Mesenchymal stem cell (in vitro differentiated cells and primary cell): ENCODE measurements at regions not wholly inside any gene's neighbourhood (a gene's known extent, or its start where the extent isn't known, plus 50 kb on each side); places are given as distances from the start of the nearest gene placed in this dataset.

Source experiments
- DNase-seq: peaks from one replicate; pipeline ENCODE4 v3.0.0-alpha.2; 2013
- H2AFZ ChIP-seq: one replicate; pipeline ENCODE4 v1.6.1; 2013; ENCODE audit warnings: low read depth, mild to moderate bottlenecking, control low read depth, inconsistent platforms, low read length, moderate library complexity
- H2AK5ac ChIP-seq: 2 replicates; pipeline ENCODE4 v1.6.1; 2013; ENCODE audit warnings: low read length, moderate library complexity, mild to moderate bottlenecking, inconsistent platforms; ENCODE audit not compliant: severe bottlenecking
- H2BK120ac ChIP-seq: one replicate; pipeline ENCODE4 v1.6.1; 2013; ENCODE audit warnings: low read depth, mild to moderate bottlenecking, inconsistent platforms, low read length, moderate library complexity
- H2BK12ac ChIP-seq, 2 experiments: one replicate each; pipeline ENCODE4 v1.6.1; 2013; ENCODE audit warnings: inconsistent platforms in 2 of 2, low read length in 2 of 2, mild to moderate bottlenecking in 2 of 2, moderate library complexity in 2 of 2, control low read depth in 1 of 2
- H2BK15ac ChIP-seq: one replicate; pipeline ENCODE4 v1.6.1; 2013; ENCODE audit warnings: mild to moderate bottlenecking, low read depth, inconsistent platforms; ENCODE audit not compliant: poor library complexity, severe bottlenecking
- H2BK5ac ChIP-seq: 2 replicates; pipeline ENCODE4 v1.6.1; 2013; ENCODE audit warnings: low read depth, mild to moderate bottlenecking, low read length, control low read depth, inconsistent platforms; ENCODE audit not compliant: poor library complexity, severe bottlenecking
- H3K14ac ChIP-seq, 2 experiments: one replicate each; pipeline ENCODE4 v1.6.1; 2013; ENCODE audit warnings: inconsistent platforms in 2 of 2, low read length in 2 of 2, control low read depth in 1 of 2, mild to moderate bottlenecking in 1 of 2, moderate library complexity in 1 of 2
- H3K18ac ChIP-seq, 2 experiments: one replicate each; pipeline ENCODE4 v1.6.1; 2013; ENCODE audit warnings: inconsistent platforms in 2 of 2, low read length in 2 of 2, control low read depth in 1 of 2, low read depth in 1 of 2, mild to moderate bottlenecking in 1 of 2
- H3K23ac ChIP-seq, 2 experiments: one replicate each; pipeline ENCODE4 v1.6.1; 2013; ENCODE audit warnings: inconsistent platforms in 2 of 2, low read length in 2 of 2, mild to moderate bottlenecking in 2 of 2, moderate library complexity in 2 of 2, control low read depth in 1 of 2
- H3K27ac ChIP-seq: 2 replicates; pipeline ENCODE4 v1.5.1; 2013; ENCODE audit warnings: mild to moderate bottlenecking, moderate library complexity, low read length, control low read depth, inconsistent platforms; ENCODE audit not compliant: poor library complexity, severe bottlenecking
- H3K27me3 ChIP-seq, 2 experiments: 2 replicates each; pipeline versions ENCODE4 v1.6.1 to v1.7.0; 2013; ENCODE audit warnings: low read length in 2 of 2, mild to moderate bottlenecking in 2 of 2, moderate library complexity in 2 of 2, control low read depth in 1 of 2, inconsistent platforms in 1 of 2; ENCODE audit not compliant: control insufficient read depth in 1 of 2, insufficient read depth in 1 of 2
- H3K36me3 ChIP-seq, 2 experiments: 2 replicates each; pipeline versions ENCODE4 v1.6.1 to v1.7.0; 2013; ENCODE audit warnings: low read length in 2 of 2, control low read depth in 1 of 2, inconsistent platforms in 1 of 2, low read depth in 1 of 2, mild to moderate bottlenecking in 1 of 2; ENCODE audit not compliant: insufficient read depth in 2 of 2, control insufficient read depth in 1 of 2
- H3K4ac ChIP-seq, 2 experiments: one replicate each; pipeline ENCODE4 v1.6.1; 2013; ENCODE audit warnings: inconsistent platforms in 2 of 2, low read length in 2 of 2, mild to moderate bottlenecking in 2 of 2, moderate library complexity in 2 of 2, control low read depth in 1 of 2, low read depth in 1 of 2
- H3K4me1 ChIP-seq: 2 replicates; pipeline ENCODE4 v1.6.1; 2013; ENCODE audit warnings: low read depth, low read length, control low read depth; ENCODE audit not compliant: control insufficient read depth, insufficient read depth
- H3K4me2 ChIP-seq: 2 replicates; pipeline ENCODE4 v1.6.1; 2013; ENCODE audit warnings: low read length, mild to moderate bottlenecking, inconsistent platforms; ENCODE audit not compliant: poor library complexity, severe bottlenecking
- H3K4me3 ChIP-seq, 2 experiments: 2 replicates each; pipeline versions ENCODE4 v1.5.1 to v1.7.0; 2013; ENCODE audit warnings: low read length in 2 of 2, mild to moderate bottlenecking in 2 of 2, control low read depth in 1 of 2, low read depth in 1 of 2; ENCODE audit not compliant: insufficient read depth in 1 of 2
- H3K79me1 ChIP-seq: replicated peaks from 2 replicates; pipeline ENCODE4 v1.6.1; 2013; ENCODE audit warnings: mild to moderate bottlenecking, control low read depth, low read length, inconsistent platforms; ENCODE audit not compliant: poor library complexity, severe bottlenecking
- H3K9ac ChIP-seq: 2 replicates; pipeline ENCODE4 v1.7.0; 2013; ENCODE audit warnings: mild to moderate bottlenecking, low read length, moderate library complexity
- H3K9me3 ChIP-seq: 2 replicates; pipeline ENCODE4 v1.7.0; 2013; ENCODE audit warnings: mild to moderate bottlenecking, low read length; ENCODE audit not compliant: control insufficient read depth
- H4K8ac ChIP-seq: one replicate; pipeline ENCODE4 v1.6.1; 2013; ENCODE audit warnings: inconsistent platforms, mild to moderate bottlenecking, low read length, moderate library complexity
- H4K91ac ChIP-seq: one replicate; pipeline ENCODE4 v1.6.1; 2013; ENCODE audit warnings: mild to moderate bottlenecking, low read length, inconsistent platforms
- WGBS: methylation state at CpG from one replicate; pipeline ENCODE4 v1.1.7; 2013; ENCODE audit warnings: mixed read lengths; 5-methylcytosine and 5-hydroxymethylcytosine counted together

DNA sequence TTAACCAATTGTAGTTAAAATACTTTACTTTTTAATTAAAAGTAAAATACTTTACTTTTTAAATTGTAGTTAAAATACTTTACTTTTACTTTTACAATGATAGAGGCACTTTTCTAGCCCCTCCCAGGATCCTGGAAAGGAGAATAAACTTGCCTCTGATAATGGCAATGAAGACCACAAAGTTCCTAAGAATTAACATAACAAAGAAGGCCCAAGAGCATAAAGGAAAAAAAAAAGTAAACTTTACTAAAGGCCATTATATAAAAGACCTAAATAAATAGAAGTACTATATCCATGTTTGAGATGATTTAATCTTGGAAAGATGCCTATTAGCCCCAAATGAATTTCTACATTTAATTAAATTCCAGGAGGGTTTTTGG, 129.1 kb upstream of the THY1 start:
- Histone ChIP-seq H2BK120ac (no peak overlapping the region), H3K9me3 (no peaks in the 10 kb centered on the region), H3K18ac (no peak overlapping the region), H3K36me3 (no peaks in the 10 kb centered on the region), H2AK5ac (no peak overlapping the region), H3K4me1 (no peaks in the 10 kb centered on the region), H3K79me1 (no peaks in the 10 kb centered on the region), H2BK12ac (no peak overlapping the region), H4K91ac (no peak overlapping the region), H2BK5ac (no peak overlapping the region), H2AFZ (no peak overlapping the region), H3K27ac (no peak overlapping the region), H3K23ac (no peak overlapping the region), H3K27me3 (no peaks in the 10 kb centered on the region), H4K8ac (no peak overlapping the region), H3K9ac (no peak overlapping the region), H3K4me3 (no peak overlapping the region), H3K4me2 (no peak overlapping the region), H3K4ac (no peak overlapping the region), H2BK15ac (no peak overlapping the region), H3K14ac (no peak overlapping the region)
- no peak for DNase-seq

DNA sequence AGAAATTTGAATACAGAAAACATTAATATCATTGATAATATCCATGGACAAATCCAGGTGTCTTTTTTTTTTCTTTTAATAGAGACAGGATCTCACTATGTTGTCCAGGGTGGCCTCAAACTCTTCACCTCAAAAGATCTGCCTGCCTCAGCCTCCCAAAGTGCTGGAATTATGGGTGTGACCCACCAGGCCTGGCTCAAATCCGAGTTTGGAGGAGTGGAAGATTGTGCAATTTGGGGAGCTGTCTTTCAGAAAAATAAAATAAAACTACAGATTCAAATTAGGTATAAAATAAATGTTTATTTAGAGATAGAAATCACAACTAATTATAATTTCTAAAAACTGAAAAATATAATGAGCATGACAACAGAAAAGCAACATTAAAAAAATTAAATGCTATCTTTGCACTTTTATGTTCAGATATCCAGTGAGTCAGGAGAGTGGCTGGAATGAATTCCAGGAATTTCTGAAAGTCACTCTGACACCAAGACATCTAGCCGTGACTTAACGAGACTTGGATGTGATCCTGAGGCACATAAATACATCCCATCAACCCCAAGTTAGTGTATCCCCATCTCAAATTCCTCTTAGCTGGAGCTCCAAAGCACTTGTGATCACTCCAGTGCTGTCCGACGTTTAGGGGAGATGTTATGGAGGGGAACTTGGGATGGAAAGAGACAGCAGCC, 128.6 kb upstream of the THY1 start:
- H2AFZ ChIP-seq, result no peak overlapping the region
- H2BK12ac ChIP-seq, result no peak overlapping the region
- H3K36me3 ChIP-seq, result no peaks in the 10 kb centered on the region
- no peak overlapping the region for H3K14ac ChIP-seq
- H3K4me1 ChIP-seq, result peaks cover under 1% of the 10 kb centered on the region
- H3K27ac ChIP-seq, result no peak overlapping the region
- H3K23ac ChIP-seq, result no peak overlapping the region
- no peak overlapping the region for H3K9ac ChIP-seq
- H2AK5ac ChIP-seq, result no peak overlapping the region
- no peak overlapping the region for H4K91ac ChIP-seq
- H3K9me3 ChIP-seq, result peaks cover 5% of the 10 kb centered on the region
- H3K4ac ChIP-seq, result no peak overlapping the region
- H4K8ac ChIP-seq, result no peak overlapping the region
- no peak overlapping the region for H3K18ac ChIP-seq
- H3K79me1 ChIP-seq, result no peaks in the 10 kb centered on the region
- no peaks in the 10 kb centered on the region for H3K27me3 ChIP-seq
- H2BK15ac ChIP-seq, result no peak overlapping the region
- H3K4me3 ChIP-seq, result no peak overlapping the region
- H2BK120ac ChIP-seq, result no peak overlapping the region
- no peak for DNase-seq
- no peak overlapping the region for H2BK5ac ChIP-seq
- H3K4me2 ChIP-seq, result no peak overlapping the region
- 22% methylated on average over 2 of the region's 5 CpGs for WGBS

DNA sequence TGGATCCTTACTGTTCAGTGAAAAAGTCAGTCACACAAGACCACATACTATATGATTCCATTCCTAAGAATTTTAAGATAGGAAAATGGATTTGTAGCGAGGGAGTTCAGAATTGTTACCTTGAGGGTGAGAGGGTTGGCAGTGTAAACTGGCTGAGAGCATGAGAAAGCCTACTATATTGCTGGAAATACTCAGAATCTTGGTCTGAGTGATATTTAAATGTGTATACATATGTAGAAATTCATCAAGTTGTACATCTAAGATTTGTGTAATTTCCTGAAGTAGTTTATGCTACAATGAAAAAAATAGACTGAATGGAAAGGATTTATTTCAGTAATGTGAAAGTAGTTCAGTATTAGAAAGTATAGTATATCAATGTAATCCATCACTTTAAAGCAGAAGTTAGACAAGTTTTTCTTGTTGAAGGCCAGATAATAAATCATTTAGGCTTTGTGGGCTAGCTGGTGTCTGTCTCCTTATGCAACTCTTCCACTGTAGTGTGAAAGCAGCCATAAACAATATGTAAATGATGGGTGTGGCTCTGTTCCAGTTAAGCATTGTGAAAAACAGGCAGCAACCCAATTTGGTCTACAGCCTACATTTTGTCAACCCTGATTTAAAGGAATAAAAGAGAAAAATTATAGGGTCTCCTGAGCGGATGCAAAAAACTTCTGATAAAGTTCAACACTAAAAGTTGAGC, 127.2 kb upstream of the THY1 start:
- Histone ChIP-seq H3K4me2 (no peak overlapping the region), H2BK5ac (no peak overlapping the region), H3K36me3 (no peaks in the 10 kb centered on the region), H2BK120ac (no peak overlapping the region), H3K18ac (no peak overlapping the region), H3K9ac (no peak overlapping the region), H2AFZ (no peak overlapping the region), H3K4me3 (no peak overlapping the region), H4K91ac (no peak overlapping the region), H3K23ac (no peak overlapping the region), H2BK15ac (no peak overlapping the region), H3K27me3 (no peaks in the 10 kb centered on the region), H3K14ac (no peak overlapping the region), H2AK5ac (no peak overlapping the region), H3K79me1 (no peaks in the 10 kb centered on the region), H4K8ac (no peak overlapping the region), H3K4ac (no peak overlapping the region), H3K9me3 (peaks cover 5% of the 10 kb centered on the region), H2BK12ac (no peak overlapping the region), H3K27ac (no peak overlapping the region), H3K4me1 (peaks cover 2% of the 10 kb centered on the region)
- DNase-seq, result no peak
- 67% methylated on average over 1 of the region's 2 CpGs for WGBS

DNA sequence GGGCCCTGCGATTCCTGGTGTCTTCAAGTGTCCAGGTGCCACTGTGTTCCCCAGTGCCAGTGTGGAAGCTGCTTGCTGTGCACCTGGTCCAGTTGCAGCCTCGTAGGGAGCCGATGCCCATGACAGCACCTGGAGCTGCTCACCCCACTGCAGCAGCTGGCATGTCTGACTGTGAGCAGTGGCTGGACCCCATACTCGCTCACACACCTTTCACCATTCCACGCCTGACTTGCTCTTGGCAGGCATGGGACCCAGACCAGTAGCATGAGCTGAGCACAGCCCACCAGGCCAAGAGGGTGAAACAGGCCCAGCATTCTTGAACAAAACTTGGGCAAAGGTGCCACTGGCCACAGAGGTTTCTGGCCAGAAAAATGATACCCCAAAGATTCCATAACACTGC, 124.5 kb upstream of the THY1 start:
- H2AFZ ChIP-seq, result no peak overlapping the region
- 78% methylated on average over 5 of the region's 5 CpGs for WGBS
- no peak overlapping the region for H3K9ac ChIP-seq
- no peak overlapping the region for H2BK5ac ChIP-seq
- no peak overlapping the region for H2AK5ac ChIP-seq
- H3K4me3 ChIP-seq, result no peak overlapping the region
- no peak overlapping the region for H4K91ac ChIP-seq
- no peak overlapping the region for H2BK15ac ChIP-seq
- H2BK120ac ChIP-seq, result no peak overlapping the region
- H3K27me3 ChIP-seq, result peaks cover 0 to 4% of the 10 kb centered on the region in 2 experiments
- H3K9me3 ChIP-seq, result peaks cover 5% of the 10 kb centered on the region
- H3K36me3 ChIP-seq, result no peaks in the 10 kb centered on the region
- H3K4ac ChIP-seq, result no peak overlapping the region
- no peak overlapping the region for H3K4me2 ChIP-seq
- no peak overlapping the region for H2BK12ac ChIP-seq
- peaks cover 2% of the 10 kb centered on the region for H3K4me1 ChIP-seq
- no peak overlapping the region for H3K27ac ChIP-seq
- H3K23ac ChIP-seq, result no peak overlapping the region
- H3K79me1 ChIP-seq, result no peaks in the 10 kb centered on the region
- H3K18ac ChIP-seq, result no peak overlapping the region
- H4K8ac ChIP-seq, result no peak overlapping the region
- H3K14ac ChIP-seq, result peak overlapping the region in 1 of 2 experiments; percentile 87
- no peak for DNase-seq
